Activated T-cell treated with anti-CD3 and anti-CD28 coated beads, Interleukin-2, amount 50 U/mL, for 24 hours (primary cell): ENCODE measurements at regions not wholly inside any gene's neighbourhood (a gene's known extent, or its start where the extent isn't known, plus 50 kb on each side); places are given as distances from the start of the nearest gene placed in this dataset.

Source experiments
- DNase-seq: peaks from one replicate; pipeline ENCODE4 v3.0.0-alpha.2; 2020
- H3K27ac Mint-ChIP-seq: 2 replicates; pipeline ENCODE4 v1.8.0; 2020; ENCODE audit warnings: mild to moderate bottlenecking, mixed read lengths
- H3K27me3 Mint-ChIP-seq: 2 replicates; pipeline ENCODE4 v1.8.0; 2020; ENCODE audit warnings: mixed read lengths
- H3K36me3 Mint-ChIP-seq: 2 replicates; pipeline ENCODE4 v1.8.0; 2020; ENCODE audit warnings: low read depth, mixed read lengths
- H3K4me1 Mint-ChIP-seq: 2 replicates; pipeline ENCODE4 v1.8.0; 2020; ENCODE audit warnings: low read depth, mixed read lengths
- H3K4me3 Mint-ChIP-seq: 2 replicates; pipeline ENCODE4 v1.8.0; 2020; ENCODE audit warnings: mild to moderate bottlenecking, moderate library complexity, mixed read lengths
- H3K9me3 Mint-ChIP-seq: 2 replicates; pipeline ENCODE4 v1.8.0; 2020; ENCODE audit warnings: mixed read lengths

GRCh38 chr11:8329336-8329735 lies 65.7 kb upstream of the LMO1 start:
- Mint-ChIP-seq H3K4me1 (peaks cover 3% of the 10 kb centered on the region), H3K36me3 (no peaks in the 10 kb centered on the region), H3K4me3 (no peak overlapping the region), H3K9me3 (no peaks in the 10 kb centered on the region), H3K27ac (no peak overlapping the region), H3K27me3 (peaks cover 15% of the 10 kb centered on the region)
- no peak for DNase-seq

- H3K9me3 Mint-ChIP-seq: no peaks in the 10 kb centered on the region
- no peak overlapping the region for H3K27ac Mint-ChIP-seq
- peaks cover 3% of the 10 kb centered on the region for H3K4me1 Mint-ChIP-seq
- H3K36me3 Mint-ChIP-seq: no peaks in the 10 kb centered on the region
- DNase-seq: peak; percentile 78
- H3K27me3 Mint-ChIP-seq: peaks cover 15% of the 10 kb centered on the region
- H3K4me3 Mint-ChIP-seq: no peak overlapping the region
Measured at GRCh38 chr11:8328848-8329330, 65.2 kb upstream of the LMO1 start.

- no peak for DNase-seq
- Mint-ChIP-seq H3K27me3 (peaks cover 15% of the 10 kb centered on the region), H3K36me3 (no peaks in the 10 kb centered on the region), H3K4me1 (peaks cover 3% of the 10 kb centered on the region), H3K9me3 (no peaks in the 10 kb centered on the region), H3K4me3 (no peak overlapping the region), H3K27ac (no peak overlapping the region)
Measured at GRCh38 chr11:8328231-8328794, 64.6 kb upstream of the LMO1 start.

GRCh38 chr11:8327761-8328192 lies 64.1 kb upstream of the LMO1 start:
- Mint-ChIP-seq H3K27me3 (peaks cover 15% of the 10 kb centered on the region), H3K36me3 (no peaks in the 10 kb centered on the region), H3K27ac (no peak overlapping the region), H3K4me1 (peaks cover 3% of the 10 kb centered on the region), H3K4me3 (no peak overlapping the region), H3K9me3 (no peaks in the 10 kb centered on the region)
- DNase-seq: no peak

- Mint-ChIP-seq H3K9me3 (no peaks in the 10 kb centered on the region), H3K27ac (no peak overlapping the region), H3K36me3 (no peaks in the 10 kb centered on the region), H3K4me1 (peaks cover 3% of the 10 kb centered on the region), H3K4me3 (no peak overlapping the region), H3K27me3 (peaks cover 15% of the 10 kb centered on the region)
- DNase-seq: no peak
Measured at GRCh38 chr11:8326337-8326736, 62.7 kb upstream of the LMO1 start.

GRCh38 chr11:8325591-8326304 lies 62.1 kb upstream of the LMO1 start:
- H3K4me1 Mint-ChIP-seq: peaks cover 3% of the 10 kb centered on the region
- H3K36me3 Mint-ChIP-seq: no peaks in the 10 kb centered on the region
- DNase-seq: no peak
- H3K27ac Mint-ChIP-seq: no peak overlapping the region
- H3K27me3 Mint-ChIP-seq: peaks cover 10% of the 10 kb centered on the region
- no peak overlapping the region for H3K4me3 Mint-ChIP-seq
- no peaks in the 10 kb centered on the region for H3K9me3 Mint-ChIP-seq

GRCh38 chr11:8323161-8323935 lies 59.7 kb upstream of the LMO1 start:
- no peaks in the 10 kb centered on the region for H3K36me3 Mint-ChIP-seq
- H3K4me1 Mint-ChIP-seq: no peaks in the 10 kb centered on the region
- peaks cover 16% of the 10 kb centered on the region for H3K27me3 Mint-ChIP-seq
- DNase-seq: no peak
- H3K9me3 Mint-ChIP-seq: no peaks in the 10 kb centered on the region
- H3K4me3 Mint-ChIP-seq: no peak overlapping the region
- H3K27ac Mint-ChIP-seq: no peak overlapping the region

GRCh38 chr11:8321876-8322275 lies 58.2 kb upstream of the LMO1 start:
- peaks cover 18% of the 10 kb centered on the region for H3K27me3 Mint-ChIP-seq
- H3K4me1 Mint-ChIP-seq: no peaks in the 10 kb centered on the region
- DNase-seq: no peak
- H3K9me3 Mint-ChIP-seq: no peaks in the 10 kb centered on the region
- no peak overlapping the region for H3K4me3 Mint-ChIP-seq
- no peak overlapping the region for H3K27ac Mint-ChIP-seq
- no peaks in the 10 kb centered on the region for H3K36me3 Mint-ChIP-seq

- DNase-seq: no peak
- no peaks in the 10 kb centered on the region for H3K9me3 Mint-ChIP-seq
- peaks cover 18% of the 10 kb centered on the region for H3K27me3 Mint-ChIP-seq
- H3K36me3 Mint-ChIP-seq: no peaks in the 10 kb centered on the region
- no peak overlapping the region for H3K4me3 Mint-ChIP-seq
- no peaks in the 10 kb centered on the region for H3K4me1 Mint-ChIP-seq
- H3K27ac Mint-ChIP-seq: no peak overlapping the region
Measured at GRCh38 chr11:8320076-8320475, 56.4 kb upstream of the LMO1 start.

- Mint-ChIP-seq H3K9me3 (no peaks in the 10 kb centered on the region), H3K4me1 (no peaks in the 10 kb centered on the region), H3K27me3 (peaks cover 15% of the 10 kb centered on the region), H3K27ac (no peak overlapping the region), H3K36me3 (no peaks in the 10 kb centered on the region), H3K4me3 (no peak overlapping the region)
- DNase-seq: no peak
Measured at GRCh38 chr11:8318536-8318935, 54.9 kb upstream of the LMO1 start.

GRCh38 chr11:8317159-8317558 lies 53.5 kb upstream of the LMO1 start:
- Mint-ChIP-seq H3K36me3 (no peaks in the 10 kb centered on the region), H3K27me3 (peaks cover 15% of the 10 kb centered on the region), H3K27ac (no peak overlapping the region), H3K9me3 (no peaks in the 10 kb centered on the region), H3K4me3 (no peak overlapping the region), H3K4me1 (no peaks in the 10 kb centered on the region)
- DNase-seq: no peak

GRCh38 chr11:8315954-8316353 lies 52.3 kb upstream of the LMO1 start:
- H3K36me3 Mint-ChIP-seq: no peaks in the 10 kb centered on the region
- no peak overlapping the region for H3K4me3 Mint-ChIP-seq
- H3K9me3 Mint-ChIP-seq: no peaks in the 10 kb centered on the region
- no peaks in the 10 kb centered on the region for H3K4me1 Mint-ChIP-seq
- H3K27me3 Mint-ChIP-seq: peaks cover 15% of the 10 kb centered on the region
- no peak overlapping the region for H3K27ac Mint-ChIP-seq
- no peak for DNase-seq

- Mint-ChIP-seq H3K27me3 (peaks cover 14% of the 10 kb centered on the region), H3K4me3 (no peak overlapping the region), H3K4me1 (no peaks in the 10 kb centered on the region), H3K9me3 (no peaks in the 10 kb centered on the region), H3K36me3 (no peaks in the 10 kb centered on the region), H3K27ac (no peak overlapping the region)
- no peak for DNase-seq
Measured at GRCh38 chr11:8315463-8315862, 51.8 kb upstream of the LMO1 start.

GRCh38 chr11:8314916-8315315 lies 51.2 kb upstream of the LMO1 start:
- Mint-ChIP-seq H3K27me3 (peaks cover 9% of the 10 kb centered on the region), H3K36me3 (no peaks in the 10 kb centered on the region), H3K27ac (no peak overlapping the region), H3K9me3 (no peaks in the 10 kb centered on the region), H3K4me3 (no peak overlapping the region), H3K4me1 (no peaks in the 10 kb centered on the region)
- no peak for DNase-seq

GRCh38 chr11:8313504-8314090 lies 49.9 kb upstream of the LMO1 start:
- Mint-ChIP-seq H3K27me3 (peaks cover 3% of the 10 kb centered on the region), H3K27ac (no peak overlapping the region), H3K4me1 (no peaks in the 10 kb centered on the region), H3K36me3 (no peaks in the 10 kb centered on the region), H3K4me3 (no peak overlapping the region), H3K9me3 (no peaks in the 10 kb centered on the region)
- no peak for DNase-seq
